ENCODE measurements at regions not wholly inside any gene's neighbourhood (a gene's known extent, or its start where the extent isn't known, plus 50 kb on each side); places are given as distances from the start of the nearest gene placed in this dataset.

DNA sequence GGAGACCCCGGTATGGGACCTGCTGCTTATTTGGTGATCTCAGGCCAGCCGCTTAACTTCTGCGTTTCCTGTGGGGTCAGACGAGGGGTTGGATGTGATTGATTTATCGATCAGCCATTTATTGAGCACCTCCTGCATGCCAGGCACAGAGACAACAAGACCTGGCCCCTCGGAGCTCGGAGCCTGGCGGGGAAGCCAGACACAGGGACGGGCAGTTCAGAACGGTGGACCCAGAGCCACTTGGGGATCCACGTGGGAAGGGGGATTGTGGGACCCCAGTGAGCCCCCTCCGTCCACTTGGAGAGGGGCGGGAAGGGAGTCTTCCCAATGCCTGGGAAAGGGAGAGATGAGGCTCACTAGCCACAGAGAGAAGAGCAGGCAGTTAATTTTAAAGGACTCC is 84.7 kb upstream of the CIBAR2 start:
- TF ChIP-seq, protein P1, sequence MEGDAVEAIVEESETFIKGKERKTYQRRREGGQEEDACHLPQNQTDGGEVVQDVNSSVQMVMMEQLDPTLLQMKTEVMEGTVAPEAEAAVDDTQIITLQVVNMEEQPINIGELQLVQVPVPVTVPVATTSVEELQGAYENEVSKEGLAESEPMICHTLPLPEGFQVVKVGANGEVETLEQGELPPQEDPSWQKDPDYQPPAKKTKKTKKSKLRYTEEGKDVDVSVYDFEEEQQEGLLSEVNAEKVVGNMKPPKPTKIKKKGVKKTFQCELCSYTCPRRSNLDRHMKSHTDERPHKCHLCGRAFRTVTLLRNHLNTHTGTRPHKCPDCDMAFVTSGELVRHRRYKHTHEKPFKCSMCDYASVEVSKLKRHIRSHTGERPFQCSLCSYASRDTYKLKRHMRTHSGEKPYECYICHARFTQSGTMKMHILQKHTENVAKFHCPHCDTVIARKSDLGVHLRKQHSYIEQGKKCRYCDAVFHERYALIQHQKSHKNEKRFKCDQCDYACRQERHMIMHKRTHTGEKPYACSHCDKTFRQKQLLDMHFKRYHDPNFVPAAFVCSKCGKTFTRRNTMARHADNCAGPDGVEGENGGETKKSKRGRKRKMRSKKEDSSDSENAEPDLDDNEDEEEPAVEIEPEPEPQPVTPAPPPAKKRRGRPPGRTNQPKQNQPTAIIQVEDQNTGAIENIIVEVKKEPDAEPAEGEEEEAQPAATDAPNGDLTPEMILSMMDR (IDR thresholded peaks at IDR 0.05): no peak
- no peak for TF ChIP-seq POLR2A (IDR thresholded peaks at IDR 0.05)

Measured in vagina (tissue), 2 donors.